GM10266 (cell line): ENCODE measurements at regions not wholly inside any gene's neighbourhood (a gene's known extent, or its start where the extent isn't known, plus 50 kb on each side); places are given as distances from the start of the nearest gene placed in this dataset.
"Not testable (repeated sequence)": the region's sequence is repeated elsewhere in the genome, so short reads cannot be mapped to it uniquely, and the experiment has no call there.

Source experiments
- DNase-seq: peaks from one replicate; pipeline ENCODE4 v3.0.0; 2012; ENCODE audit errors: extremely low spot score
- TF ChIP-seq, protein P1 (sequence below): IDR thresholded peaks from 2 replicates; pipeline ENCODE4 v1.5.1; 2012; ENCODE audit warnings: mild to moderate bottlenecking, low read depth; ENCODE audit not compliant: control insufficient read depth, insufficient read depth; ENCODE audit errors: missing control alignments

DNA sequence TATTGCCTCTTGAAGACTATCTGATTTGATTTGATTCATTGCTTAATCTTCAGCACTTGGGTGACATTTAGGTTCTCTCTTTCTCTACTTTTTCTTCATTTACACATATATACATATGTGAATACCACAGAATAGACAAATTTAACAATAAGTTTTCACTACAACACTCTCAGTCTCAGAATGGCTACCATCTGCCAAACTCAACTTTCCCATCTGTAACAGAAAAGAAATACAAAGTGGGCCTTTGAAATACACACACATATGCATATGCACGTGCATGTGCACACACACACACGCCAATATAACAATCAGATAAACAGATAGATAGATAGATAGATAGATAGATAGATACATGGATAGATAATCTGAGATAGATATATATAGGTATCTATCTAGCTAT, 762.8 kb upstream of the NUDT12 start:
- DNase-seq: no peak
- TF ChIP-seq, protein P1, sequence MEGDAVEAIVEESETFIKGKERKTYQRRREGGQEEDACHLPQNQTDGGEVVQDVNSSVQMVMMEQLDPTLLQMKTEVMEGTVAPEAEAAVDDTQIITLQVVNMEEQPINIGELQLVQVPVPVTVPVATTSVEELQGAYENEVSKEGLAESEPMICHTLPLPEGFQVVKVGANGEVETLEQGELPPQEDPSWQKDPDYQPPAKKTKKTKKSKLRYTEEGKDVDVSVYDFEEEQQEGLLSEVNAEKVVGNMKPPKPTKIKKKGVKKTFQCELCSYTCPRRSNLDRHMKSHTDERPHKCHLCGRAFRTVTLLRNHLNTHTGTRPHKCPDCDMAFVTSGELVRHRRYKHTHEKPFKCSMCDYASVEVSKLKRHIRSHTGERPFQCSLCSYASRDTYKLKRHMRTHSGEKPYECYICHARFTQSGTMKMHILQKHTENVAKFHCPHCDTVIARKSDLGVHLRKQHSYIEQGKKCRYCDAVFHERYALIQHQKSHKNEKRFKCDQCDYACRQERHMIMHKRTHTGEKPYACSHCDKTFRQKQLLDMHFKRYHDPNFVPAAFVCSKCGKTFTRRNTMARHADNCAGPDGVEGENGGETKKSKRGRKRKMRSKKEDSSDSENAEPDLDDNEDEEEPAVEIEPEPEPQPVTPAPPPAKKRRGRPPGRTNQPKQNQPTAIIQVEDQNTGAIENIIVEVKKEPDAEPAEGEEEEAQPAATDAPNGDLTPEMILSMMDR: no peak

DNA sequence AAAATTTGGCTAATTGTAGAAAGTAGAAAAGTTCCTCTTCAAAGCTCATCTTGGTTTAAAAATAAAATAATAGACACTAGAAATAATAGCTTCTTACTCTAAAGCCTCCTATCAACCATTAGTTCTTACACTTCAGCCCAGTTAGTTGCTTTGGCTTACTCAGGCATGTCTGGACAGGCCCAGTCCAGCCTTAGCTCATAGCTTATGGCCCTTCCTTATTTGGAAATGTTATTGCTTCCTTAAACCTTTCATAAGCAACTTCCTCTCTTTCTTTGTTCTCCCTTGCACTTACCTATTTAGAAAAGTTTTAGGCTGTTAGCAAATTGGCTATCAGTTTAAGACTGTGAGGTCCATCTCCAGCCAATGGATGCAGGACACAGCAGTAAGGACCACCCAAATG, 754.1 kb upstream of the NUDT12 start:
- not testable (repeated sequence) for DNase-seq

DNA sequence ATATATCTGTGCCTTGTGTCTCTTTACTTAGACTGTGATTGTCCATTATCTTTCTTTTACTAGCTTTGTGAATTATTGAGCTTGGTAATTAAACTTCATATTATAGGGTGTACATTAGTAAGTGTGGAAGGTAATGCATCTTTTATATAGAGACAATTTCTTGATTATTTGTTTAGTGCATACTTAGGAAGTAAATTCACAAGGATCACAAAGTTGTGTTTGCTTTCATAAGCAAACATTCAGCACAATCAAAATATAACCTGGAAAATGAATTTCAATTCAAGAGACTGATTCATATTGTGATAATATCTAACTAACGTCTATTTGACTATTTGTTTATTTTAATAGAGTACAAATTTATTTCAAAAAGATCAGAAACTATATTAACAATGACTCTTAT, 749.9 kb upstream of the NUDT12 start:
- TF ChIP-seq, protein P1: no peak

DNA sequence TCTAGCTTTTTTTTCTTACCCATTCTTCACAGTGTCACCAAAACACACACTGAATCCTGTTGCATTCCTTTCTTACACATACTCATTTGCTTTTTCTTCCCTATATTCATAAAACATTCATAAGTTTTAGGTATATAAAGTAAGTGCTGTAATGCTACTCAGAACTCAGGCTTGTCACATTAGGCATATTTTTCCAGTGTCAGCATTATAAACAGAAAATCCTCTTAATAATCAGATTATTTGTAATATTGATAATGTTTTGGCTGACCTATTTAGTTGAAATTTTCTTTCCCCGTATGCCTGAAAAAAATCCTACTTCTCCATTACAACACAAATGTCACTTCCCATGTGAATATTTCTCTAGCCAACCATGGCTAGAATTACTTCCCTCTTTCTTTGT, 743.0 kb upstream of the NUDT12 start:
- TF ChIP-seq, protein P1: no peak
- no peak for DNase-seq

More for the DNA sequence above, 749.9 kb upstream of the NUDT12 start:
- DNase-seq: no peak

DNA sequence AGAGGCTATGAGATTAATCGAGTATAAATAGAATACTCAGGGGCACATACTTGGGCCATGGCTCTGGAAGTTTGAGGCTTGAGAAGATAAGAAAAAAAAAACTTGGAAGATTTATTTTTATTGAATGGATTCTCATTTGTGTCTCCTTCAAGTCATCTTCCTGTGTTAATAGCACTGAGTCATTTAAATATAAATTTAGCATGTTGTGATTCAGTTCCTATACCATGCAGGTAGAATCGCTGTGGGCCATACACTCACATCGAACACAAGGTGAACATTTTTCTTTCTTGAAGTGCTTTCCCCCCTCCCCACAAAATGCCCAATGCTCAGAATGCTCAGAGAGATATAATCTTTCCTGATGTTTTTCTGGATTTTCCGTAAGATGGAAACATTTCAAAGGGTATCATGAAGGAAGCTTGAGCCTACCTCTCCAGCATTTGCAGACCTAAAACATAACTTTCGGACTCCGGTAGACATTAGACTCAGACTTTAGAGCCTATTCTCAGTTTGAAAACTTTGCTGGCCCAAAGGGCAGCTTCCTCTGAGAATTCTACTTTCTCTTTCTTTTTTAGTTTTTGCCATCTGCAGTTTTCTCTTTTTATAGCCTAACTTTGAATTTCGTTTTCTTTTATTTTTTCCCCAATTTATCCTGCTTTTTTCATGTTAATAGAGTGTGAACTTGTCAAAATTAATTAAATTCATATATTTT, 737.6 kb upstream of the NUDT12 start:
- no peak for DNase-seq
- TF ChIP-seq, protein P1: no peak

DNA sequence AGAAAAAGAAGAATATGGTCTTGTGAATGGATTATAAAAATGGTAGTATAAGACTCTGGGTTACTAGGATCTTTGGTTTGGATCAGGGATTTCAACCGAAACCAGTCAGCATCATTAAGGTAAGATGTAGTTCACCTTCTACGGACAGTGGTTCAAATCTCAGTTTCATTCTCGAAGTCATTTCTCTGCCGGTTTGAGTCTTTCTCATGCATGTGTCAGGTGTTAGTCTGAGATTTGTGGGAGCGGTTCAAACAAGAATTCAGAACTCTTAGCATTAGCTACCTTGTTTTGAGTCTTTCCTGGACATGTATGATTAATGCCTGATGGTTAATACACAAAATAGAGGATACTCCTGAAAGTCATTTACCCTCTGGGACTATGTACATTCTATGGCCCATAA, 735.9 kb upstream of the NUDT12 start:
- TF ChIP-seq, protein P1: no peak
- DNase-seq: no peak

DNA sequence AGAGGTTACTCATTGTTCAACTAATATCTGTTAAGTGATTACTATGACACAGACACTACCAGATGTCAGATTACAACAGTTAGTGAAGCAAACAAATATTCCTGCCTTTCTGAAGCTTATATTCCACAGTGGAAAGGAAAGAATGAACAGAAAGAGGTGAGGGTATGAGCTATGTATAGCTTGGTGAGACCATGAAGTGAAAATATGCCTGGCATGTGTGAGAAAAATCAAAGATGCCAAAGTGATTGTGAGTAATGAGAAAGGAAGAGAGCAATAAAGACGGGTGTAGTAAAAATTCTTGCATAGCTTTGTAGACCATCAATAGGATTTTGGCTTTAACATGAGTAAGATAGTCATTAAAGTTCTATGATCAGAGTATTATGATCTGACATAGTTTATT, 734.5 kb upstream of the NUDT12 start:
- TF ChIP-seq, protein P1: no peak
- no peak for DNase-seq

DNA sequence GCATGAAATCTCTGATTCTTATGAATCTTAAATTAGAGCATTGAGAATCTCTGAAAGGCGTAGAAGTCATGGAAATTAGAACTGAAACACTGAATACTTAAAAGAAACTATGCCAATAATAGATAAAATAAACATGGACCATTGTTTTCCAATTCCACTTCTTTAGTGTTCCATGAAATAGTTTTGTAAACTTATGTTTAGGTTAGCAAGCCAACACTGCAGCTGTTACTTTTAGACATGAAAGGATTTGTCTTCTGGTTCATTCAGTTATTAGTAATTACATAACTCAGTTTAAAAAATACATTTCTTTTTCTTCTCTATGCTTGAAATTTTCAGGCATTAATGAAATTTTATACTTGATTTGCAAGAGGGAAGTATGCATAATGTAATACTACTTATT, 733.4 kb upstream of the NUDT12 start:
- TF ChIP-seq, protein P1: no peak
- DNase-seq: no peak
